Colonic mucosa (tissue), 4 donors: ENCODE measurements at regions not wholly inside any gene's neighbourhood (a gene's known extent, or its start where the extent isn't known, plus 50 kb on each side); places are given as distances from the start of the nearest gene placed in this dataset.

Experiments
- DNase-seq: peaks from one replicate; pipeline ENCODE4 v3.0.0-alpha.2; 2020
- H3K27ac ChIP-seq: fragments of 200-600 bp; one replicate; pipeline ENCODE4 v1.8.0; 2021
- H3K27me3 ChIP-seq: fragments of 200-600 bp; one replicate; pipeline ENCODE4 v1.8.0; 2021
- H3K36me3 ChIP-seq: fragments of 200-600 bp; one replicate; pipeline ENCODE4 v1.8.0; 2021
- H3K4me1 ChIP-seq: fragments of 200-600 bp; one replicate; pipeline ENCODE4 v1.8.0; 2021; ENCODE audit warnings: mild to moderate bottlenecking
- H3K4me3 ChIP-seq: fragments of 200-600 bp; one replicate; pipeline ENCODE4 v1.8.0; 2021
- H3K9ac ChIP-seq, 2 donors: one replicate each; pipeline ENCODE4 v1.7.0; 2013; ENCODE audit warnings: control low read depth in 2 of 2, low read depth in 2 of 2, low read length in 2 of 2
- H3K9me3 ChIP-seq: fragments of 200-600 bp; one replicate; pipeline ENCODE4 v1.8.0; 2021
- intact Hi-C: fragments of 100-400 bp; cut with DNase I; formaldehyde crosslinking; loops from one replicate; pipeline ENCODE4 v1.14.1; 2022
- TF ChIP-seq, protein P1 (sequence below): fragments of 200-600 bp; IDR thresholded peaks from one replicate; pipeline ENCODE4 v1.8.0; 2022; ENCODE audit warnings: antibody characterized with exemption, mild to moderate bottlenecking
- donor health status: healthy.
- donor health status: DM: no; HTN: no; CAD: no.
- donor health status: DM: no; HTN: no; CAD: no.

DNA sequence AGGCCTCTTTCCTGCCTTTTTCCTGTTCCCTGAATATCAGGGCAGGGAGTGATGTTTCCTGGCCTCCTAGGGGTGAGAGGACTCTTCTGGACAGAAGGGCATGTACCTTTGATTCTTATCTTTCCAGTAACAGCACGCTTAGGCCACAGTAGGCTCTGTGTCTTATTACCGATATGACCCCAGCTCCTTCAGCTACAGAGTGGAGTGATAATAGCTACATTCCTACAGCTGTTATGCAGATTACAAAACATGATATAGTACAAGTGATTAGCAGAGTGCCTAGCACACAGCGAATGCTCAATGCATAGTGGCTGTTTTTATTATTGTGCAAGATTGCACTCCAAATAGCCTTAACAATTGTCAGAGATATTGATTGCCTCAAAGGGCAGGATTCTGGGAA is 574.2 kb downstream of the CCSER2 start:
- no peaks in the 10 kb centered on the region for H3K4me1 ChIP-seq
- no peaks in the 10 kb centered on the region for H3K27me3 ChIP-seq
- H3K36me3 ChIP-seq, result no peaks in the 10 kb centered on the region
- no peaks in the 10 kb centered on the region for H3K9me3 ChIP-seq
- no peak overlapping the region for H3K27ac ChIP-seq
- DNase-seq, result no peak
- TF ChIP-seq, protein P1, sequence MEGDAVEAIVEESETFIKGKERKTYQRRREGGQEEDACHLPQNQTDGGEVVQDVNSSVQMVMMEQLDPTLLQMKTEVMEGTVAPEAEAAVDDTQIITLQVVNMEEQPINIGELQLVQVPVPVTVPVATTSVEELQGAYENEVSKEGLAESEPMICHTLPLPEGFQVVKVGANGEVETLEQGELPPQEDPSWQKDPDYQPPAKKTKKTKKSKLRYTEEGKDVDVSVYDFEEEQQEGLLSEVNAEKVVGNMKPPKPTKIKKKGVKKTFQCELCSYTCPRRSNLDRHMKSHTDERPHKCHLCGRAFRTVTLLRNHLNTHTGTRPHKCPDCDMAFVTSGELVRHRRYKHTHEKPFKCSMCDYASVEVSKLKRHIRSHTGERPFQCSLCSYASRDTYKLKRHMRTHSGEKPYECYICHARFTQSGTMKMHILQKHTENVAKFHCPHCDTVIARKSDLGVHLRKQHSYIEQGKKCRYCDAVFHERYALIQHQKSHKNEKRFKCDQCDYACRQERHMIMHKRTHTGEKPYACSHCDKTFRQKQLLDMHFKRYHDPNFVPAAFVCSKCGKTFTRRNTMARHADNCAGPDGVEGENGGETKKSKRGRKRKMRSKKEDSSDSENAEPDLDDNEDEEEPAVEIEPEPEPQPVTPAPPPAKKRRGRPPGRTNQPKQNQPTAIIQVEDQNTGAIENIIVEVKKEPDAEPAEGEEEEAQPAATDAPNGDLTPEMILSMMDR, result no peak
- no peak overlapping the region for H3K9ac ChIP-seq
- no peak overlapping the region for H3K4me3 ChIP-seq
- intact Hi-C loops, result no loop called here

DNA sequence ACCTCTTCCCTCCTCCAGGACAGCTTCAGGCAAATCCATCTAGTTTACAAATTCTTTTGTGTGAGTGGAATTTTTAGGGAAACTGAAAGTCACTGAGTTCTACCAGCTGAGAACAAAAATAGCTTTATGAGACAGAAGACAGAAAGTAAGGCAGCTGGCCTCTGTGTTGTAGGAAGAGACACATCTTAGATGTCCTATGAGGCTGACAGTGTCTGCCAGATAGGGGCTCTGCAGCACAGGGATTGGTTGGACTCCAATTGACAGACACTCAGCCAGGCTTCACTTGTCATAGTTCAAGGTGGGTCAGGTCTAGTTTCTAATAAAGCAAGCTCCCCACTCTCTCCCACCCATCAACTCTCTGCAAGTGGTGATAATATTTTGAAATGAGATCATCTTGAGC is 574.9 kb downstream of the CCSER2 start:
- intact Hi-C loops, result no loop called here
- H3K4me3 ChIP-seq, result no peak overlapping the region
- no peaks in the 10 kb centered on the region for H3K27me3 ChIP-seq
- no peaks in the 10 kb centered on the region for H3K36me3 ChIP-seq
- no peak overlapping the region for H3K27ac ChIP-seq
- no peaks in the 10 kb centered on the region for H3K9me3 ChIP-seq
- TF ChIP-seq, protein P1, result no peak
- no peak overlapping the region for H3K9ac ChIP-seq
- no peak for DNase-seq
- H3K4me1 ChIP-seq, result no peaks in the 10 kb centered on the region

DNA sequence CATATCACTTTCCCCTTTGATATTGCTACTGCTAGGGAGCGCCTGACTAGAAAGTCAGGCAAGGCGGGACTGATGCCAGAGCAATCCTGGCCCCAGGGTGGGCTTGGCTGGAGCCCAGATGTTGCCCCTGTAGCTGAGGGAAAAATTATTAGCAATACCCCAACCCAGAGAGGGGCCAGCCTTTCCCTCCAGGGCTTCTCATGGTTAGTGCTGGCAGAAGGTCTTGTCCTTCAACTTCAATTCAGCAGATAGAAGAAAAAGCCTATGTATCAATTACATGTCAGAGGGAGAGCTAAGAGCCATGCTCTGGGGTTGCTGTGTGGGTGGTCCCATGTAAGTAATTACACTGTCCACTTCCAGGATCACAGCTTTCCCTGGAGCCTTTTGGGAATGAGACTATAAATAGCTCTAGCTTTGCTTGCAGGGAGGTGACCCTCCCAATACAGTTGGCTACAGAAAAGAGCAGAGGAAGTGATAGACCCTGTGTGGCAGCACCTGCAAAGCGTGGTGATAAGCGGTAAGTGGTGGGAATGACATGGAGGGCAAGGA is 579.1 kb downstream of the CCSER2 start:
- no peak overlapping the region for H3K27ac ChIP-seq
- TF ChIP-seq, protein P1, result no peak
- DNase-seq, result no peak
- intact Hi-C loops, result no loop called here
- H3K27me3 ChIP-seq, result no peaks in the 10 kb centered on the region
- no peak overlapping the region for H3K9ac ChIP-seq
- no peaks in the 10 kb centered on the region for H3K9me3 ChIP-seq
- no peaks in the 10 kb centered on the region for H3K4me1 ChIP-seq
- H3K4me3 ChIP-seq, result no peak overlapping the region
- H3K36me3 ChIP-seq, result no peaks in the 10 kb centered on the region

DNA sequence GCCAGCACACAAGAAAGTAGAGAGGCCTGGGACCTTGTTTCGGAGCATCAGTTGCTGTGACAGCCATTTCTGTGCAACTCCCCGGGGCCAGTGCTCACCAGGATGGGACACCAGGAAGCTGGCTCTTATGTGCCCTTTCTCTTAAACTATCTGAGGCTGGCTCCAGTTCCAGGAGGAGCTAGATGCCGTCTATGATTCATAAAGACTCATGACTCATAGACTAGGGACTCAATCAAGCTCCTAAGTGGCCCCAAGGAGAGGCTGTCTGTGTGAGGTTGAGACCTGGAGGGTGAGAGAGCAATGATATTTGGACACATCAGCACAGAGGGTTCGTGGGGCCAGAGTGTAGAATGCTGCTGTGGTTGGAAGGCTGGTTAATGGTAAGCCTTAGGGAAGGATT is 580.1 kb downstream of the CCSER2 start:
- Histone ChIP-seq H3K4me1 (no peaks in the 10 kb centered on the region), H3K36me3 (no peaks in the 10 kb centered on the region), H3K9me3 (no peaks in the 10 kb centered on the region), H3K27me3 (no peaks in the 10 kb centered on the region), H3K4me3 (no peak overlapping the region), H3K9ac (no peak overlapping the region), H3K27ac (no peak overlapping the region)
- TF ChIP-seq, protein P1, result no peak
- DNase-seq, result no peak
- intact Hi-C loops, result no loop called here

DNA sequence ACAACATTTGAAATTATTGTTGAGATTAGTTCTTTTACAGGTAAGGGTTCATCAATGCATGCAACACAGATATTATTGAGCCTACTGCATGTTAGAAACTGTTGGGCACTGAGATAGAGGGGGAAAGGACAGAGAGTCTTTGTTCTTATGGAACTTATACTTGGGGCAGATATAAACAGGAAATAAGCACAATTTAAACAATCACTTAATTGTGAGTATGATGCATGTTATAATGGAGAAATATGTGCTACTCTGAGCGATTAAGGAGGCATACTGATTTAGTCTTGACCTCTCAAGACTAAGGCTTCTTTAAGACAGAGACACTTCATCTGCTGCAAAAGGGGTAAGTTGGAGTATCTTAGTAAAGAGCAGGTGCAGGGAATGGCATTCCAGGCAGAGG is 593.3 kb downstream of the CCSER2 start:
- no peak for DNase-seq
- Histone ChIP-seq H3K27me3 (no peaks in the 10 kb centered on the region), H3K4me3 (no peak overlapping the region), H3K9ac (no peak overlapping the region), H3K4me1 (no peaks in the 10 kb centered on the region), H3K27ac (no peak overlapping the region), H3K36me3 (no peaks in the 10 kb centered on the region), H3K9me3 (no peaks in the 10 kb centered on the region)
- intact Hi-C loops, result no loop called here
- TF ChIP-seq, protein P1, result no peak
